HEK293 (cell line): ENCODE measurements at regions not wholly inside any gene's neighbourhood (a gene's known extent, or its start where the extent isn't known, plus 50 kb on each side); places are given as distances from the start of the nearest gene placed in this dataset.

Source experiments
- HOXA7 ChIP-seq: sonication (generic); formaldehyde crosslinking; IDR thresholded peaks from 2 replicates; pipeline ENCODE4 v1.8.1; 2022; ENCODE audit warnings: missing genetic modification reagents, borderline replicate concordance
- ZNF112 ChIP-seq: fragments of 450-650 bp; formaldehyde crosslinking; IDR thresholded peaks from 2 replicates; pipeline ENCODE4 v1.5.0; 2017; ENCODE audit warnings: missing biosample characterization, missing genetic modification characterization
- ZNF19 ChIP-seq: fragments of 450-650 bp; formaldehyde crosslinking; IDR thresholded peaks from 2 replicates; pipeline ENCODE4; 2016; ENCODE audit warnings: missing biosample characterization, missing genetic modification characterization, low read depth

- TF ChIP-seq ZNF112 (tag by site-specific recombination) (no peak), ZNF19 (0 out of 2 replicates have a peak, but pooled peaks have one; percentile 38), HOXA7 (no peak)
Measured at GRCh38 chr6:12528581-12529363, 187.8 kb upstream of the PHACTR1 start.
